CD14-positive monocyte (primary cell): ENCODE measurements at regions not wholly inside any gene's neighbourhood (a gene's known extent, or its start where the extent isn't known, plus 50 kb on each side); places are given as distances from the start of the nearest gene placed in this dataset.

Experiments
- DNase-seq, 3 donors: peaks; one replicate each; pipeline ENCODE4 v3.0.0-alpha.2; 2011 to 2022
- H2AFZ ChIP-seq: 2 replicates; pipeline ENCODE4 v1.6.0; 2012; ENCODE audit warnings: mild to moderate bottlenecking, low read depth, low read length, inconsistent platforms; ENCODE audit not compliant: insufficient read depth, poor library complexity, severe bottlenecking
- H3K27ac ChIP-seq, 2 donors: 1 replicate in 1 of 2; 2 replicates in 1 of 2; pipeline ENCODE4 v1.5.1; 2012 to 2013; ENCODE audit warnings: low read length in 2 of 2, control low read depth in 1 of 2, inconsistent platforms in 1 of 2, low read depth in 1 of 2, mild to moderate bottlenecking in 1 of 2
- H3K27me3 ChIP-seq, 2 donors: one replicate each; pipeline versions ENCODE4 v1.6.0 to v1.6.1; 2011 to 2013; ENCODE audit warnings: low read length in 2 of 2; ENCODE audit not compliant: control insufficient read depth in 2 of 2, insufficient read depth in 2 of 2
- H3K36me3 ChIP-seq, 2 donors: replicated peaks in 1 of 2; 1 replicate in 1 of 2; 2 replicates in 1 of 2; pipeline versions ENCODE4 v1.5.1 to v1.6.1; 2012 to 2013; ENCODE audit warnings: low read length in 2 of 2, control low read depth in 1 of 2, inconsistent platforms in 1 of 2, mild to moderate bottlenecking in 1 of 2; ENCODE audit not compliant: insufficient read depth in 2 of 2, control insufficient read depth in 1 of 2
- H3K4me1 ChIP-seq, 2 donors: 1 replicate in 1 of 2; 2 replicates in 1 of 2; pipeline versions ENCODE4 v1.5.1 to v1.6.1; 2012 to 2013; ENCODE audit warnings: low read length in 2 of 2, control low read depth in 1 of 2, inconsistent platforms in 1 of 2, mild to moderate bottlenecking in 1 of 2, moderate library complexity in 1 of 2; ENCODE audit not compliant: insufficient read depth in 2 of 2, control insufficient read depth in 1 of 2
- H3K4me2 ChIP-seq: replicated peaks from 2 replicates; pipeline ENCODE3; 2012; ENCODE audit warnings: low read length, moderate library complexity, mild to moderate bottlenecking; ENCODE audit not compliant: poor library complexity, severe bottlenecking; ENCODE audit errors: extremely low read depth
- H3K4me3 ChIP-seq, 3 experiments: fragments of 200-600 bp in 1 of 3; sonication (generic) in 1 of 3; replicated peaks in 1 of 3; 1 replicate in 2 of 3; 2 replicates in 1 of 3; pipeline ENCODE4 v1.5.1; 2011 to 2013; ENCODE audit warnings: low read length in 3 of 3, mild to moderate bottlenecking in 3 of 3, control low read depth in 2 of 3, low read depth in 2 of 3, inconsistent platforms in 1 of 3, moderate library complexity in 1 of 3
- H3K79me2 ChIP-seq: 2 replicates; pipeline ENCODE4 v1.6.0; 2012; ENCODE audit warnings: mild to moderate bottlenecking, control low read depth, inconsistent platforms, low read length, moderate library complexity; ENCODE audit not compliant: insufficient read depth
- H3K9ac ChIP-seq: 2 replicates; pipeline ENCODE4 v1.6.0; 2017; ENCODE audit warnings: low read length, mild to moderate bottlenecking; ENCODE audit not compliant: insufficient read depth, poor library complexity, severe bottlenecking
- H3K9me3 ChIP-seq, 2 donors: replicated peaks in 1 of 2; 1 replicate in 1 of 2; 2 replicates in 1 of 2; pipeline versions ENCODE4 v1.5.1 to v1.6.1; 2012 to 2013; ENCODE audit warnings: low read length in 2 of 2, control low read depth in 1 of 2; ENCODE audit not compliant: control insufficient read depth in 1 of 2, insufficient read depth in 1 of 2
- H4K20me1 ChIP-seq: 2 replicates; pipeline ENCODE4 v1.6.0; 2012; ENCODE audit warnings: mild to moderate bottlenecking, low read length, control low read depth, moderate library complexity; ENCODE audit not compliant: insufficient read depth
- H3K27ac Mint-ChIP-seq, 7 donors: one replicate each; pipeline ENCODE4 v1.8.0; 2020; ENCODE audit warnings: mild to moderate bottlenecking in 7 of 7, mixed read lengths in 7 of 7, moderate library complexity in 6 of 7, inconsistent platforms in 2 of 7
- H3K27me3 Mint-ChIP-seq, 3 donors: one replicate each; pipeline ENCODE4 v1.8.0; 2021 to 2022; ENCODE audit warnings: low read depth in 3 of 3, mild to moderate bottlenecking in 3 of 3, mixed read lengths in 3 of 3, moderate library complexity in 3 of 3, inconsistent platforms in 1 of 3
- H3K36me3 Mint-ChIP-seq, 2 donors: one replicate each; pipeline ENCODE4 v1.8.0; 2020; ENCODE audit warnings: mixed read lengths in 2 of 2, inconsistent platforms in 1 of 2, mild to moderate bottlenecking in 1 of 2
- H3K4me1 Mint-ChIP-seq: one replicate; pipeline ENCODE4 v1.8.0; 2020; ENCODE audit warnings: mild to moderate bottlenecking, mixed read lengths
- H3K4me3 Mint-ChIP-seq, 2 donors: one replicate each; pipeline ENCODE4 v1.8.0; 2020; ENCODE audit warnings: mild to moderate bottlenecking in 2 of 2, mixed read lengths in 2 of 2, moderate library complexity in 1 of 2
- H3K9me3 Mint-ChIP-seq, 7 donors: one replicate each; pipeline ENCODE4 v1.8.0; 2020 to 2022; ENCODE audit warnings: mixed read lengths in 7 of 7, mild to moderate bottlenecking in 6 of 7, moderate library complexity in 6 of 7, inconsistent platforms in 2 of 7
- CTCF ChIP-seq: fragments of 200-600 bp; IDR thresholded peaks from one replicate; pipeline ENCODE4 v1.8.0; 2022; ENCODE audit warnings: antibody characterized with exemption, mild to moderate bottlenecking
- WGBS: methylation state at CpG from one replicate; pipeline ENCODE4 v1.1.5; 2013; ENCODE audit warnings: missing lambda C conversion rate; ENCODE audit not compliant: insufficient coverage; 5-methylcytosine and 5-hydroxymethylcytosine counted together
- intact Hi-C, 2 donors: fragments of 100-400 bp; cut with micrococcal nuclease; formaldehyde crosslinking; loops; one replicate each; pipeline versions ENCODE4 v1.15.0 to v1.15.1; 2023

- peaks cover 0 to 6% (median 1%) of the 10 kb centered on the region in 7 donors for H3K9me3 Mint-ChIP-seq
- no peaks in the 10 kb centered on the region for H4K20me1 ChIP-seq
- no peak overlapping the region for H3K9ac ChIP-seq
- no peaks in the 10 kb centered on the region for H3K9me3 ChIP-seq
- H3K4me2 ChIP-seq, result no peak overlapping the region
- H3K27me3 Mint-ChIP-seq, result peaks cover 0 to 2% (median 0%) of the 10 kb centered on the region in 3 donors
- H3K36me3 Mint-ChIP-seq, result no peaks in the 10 kb centered on the region
- 96% methylated on average over 4 of the region's 6 CpGs for WGBS
- H3K27me3 ChIP-seq, result no peaks in the 10 kb centered on the region
- intact Hi-C loops, result no loop called here
- H3K4me3 ChIP-seq, result no peak overlapping the region
- no peak overlapping the region for H3K4me3 Mint-ChIP-seq
- TF ChIP-seq CTCF, result no peak
- no peaks in the 10 kb centered on the region for H3K79me2 ChIP-seq
- no peaks in the 10 kb centered on the region for H3K4me1 ChIP-seq
- no peak overlapping the region for H2AFZ ChIP-seq
- H3K4me1 Mint-ChIP-seq, result no peaks in the 10 kb centered on the region
- no peak overlapping the region for H3K27ac ChIP-seq
- DNase-seq, result no peak
- H3K36me3 ChIP-seq, result no peaks in the 10 kb centered on the region
- peak overlapping the region in 1 of 7 donors; percentile 37 for H3K27ac Mint-ChIP-seq
Observed at GRCh38 chr12:127360580-127360979, 906.4 kb upstream of the TMEM132C start.

- DNase-seq, result no peak
- intact Hi-C loops, result no loop called here
- Histone ChIP-seq H3K4me2 (no peak overlapping the region), H3K79me2 (no peaks in the 10 kb centered on the region), H3K4me1 (no peaks in the 10 kb centered on the region), H2AFZ (no peak overlapping the region), H3K27ac (no peak overlapping the region), H3K4me3 (no peak overlapping the region), H3K36me3 (no peaks in the 10 kb centered on the region), H3K27me3 (no peaks in the 10 kb centered on the region), H4K20me1 (no peaks in the 10 kb centered on the region), H3K9me3 (no peaks in the 10 kb centered on the region), H3K9ac (no peak overlapping the region)
- Mint-ChIP-seq H3K9me3 (peaks cover 0 to 6% (median 3%) of the 10 kb centered on the region in 7 donors), H3K27me3 (peaks cover 0 to 2% (median 2%) of the 10 kb centered on the region in 3 donors), H3K36me3 (no peaks in the 10 kb centered on the region), H3K4me3 (no peak overlapping the region), H3K4me1 (no peaks in the 10 kb centered on the region), H3K27ac (no peak overlapping the region)
- TF ChIP-seq CTCF, result no peak
- no CpG with 5 or more reads among the region's 4 CpGs for WGBS
Observed at GRCh38 chr12:127362121-127362520, 904.8 kb upstream of the TMEM132C start.
